ENCODE measurements at regions not wholly inside any gene's neighbourhood (a gene's known extent, or its start where the extent isn't known, plus 50 kb on each side); places are given as distances from the start of the nearest gene placed in this dataset.

- no peaks in the 10 kb centered on the region for H3K36me3 ChIP-seq (ENCODE audit: low read depth)
- DNase-seq, result no peak
- ATAC-seq, result no peak
- no peaks in the 10 kb centered on the region for H3K4me1 ChIP-seq (ENCODE audit: low read depth)
- H3K9me3 ChIP-seq, result no peaks in the 10 kb centered on the region
- no peak overlapping the region for H3K4me3 ChIP-seq
- TF ChIP-seq CTCF (IDR thresholded peaks at IDR 0.05), result no peak
- intact Hi-C loops (cut with DNase I, micrococcal nuclease), result no loop called here
These were observed 501.0 kb downstream of the EIPR1 start for GRCh38 chr2:2876331-2877221.

GRCh38 chr2:2875831-2876230, 501.8 kb downstream of the EIPR1 start:
- Histone ChIP-seq H3K36me3 (ENCODE audit: low read depth) (no peaks in the 10 kb centered on the region), H3K4me1 (ENCODE audit: low read depth) (no peaks in the 10 kb centered on the region), H3K9me3 (no peaks in the 10 kb centered on the region), H3K4me3 (no peak overlapping the region)
- ATAC-seq (no peak), DNase-seq (no peak)
- no peak for TF ChIP-seq CTCF (IDR thresholded peaks at IDR 0.05)
- intact Hi-C loops (cut with DNase I, micrococcal nuclease), result no loop called here

GRCh38 chr2:2875296-2875695, 502.3 kb downstream of the EIPR1 start:
- intact Hi-C loops (cut with DNase I, micrococcal nuclease), result no loop called here
- no peaks in the 10 kb centered on the region for H3K36me3 ChIP-seq (ENCODE audit: low read depth)
- no peaks in the 10 kb centered on the region for H3K9me3 ChIP-seq
- DNase-seq (no peak), ATAC-seq (no peak)
- H3K4me3 ChIP-seq, result no peak overlapping the region
- H3K4me1 ChIP-seq (ENCODE audit: low read depth), result no peaks in the 10 kb centered on the region
- TF ChIP-seq CTCF (IDR thresholded peaks at IDR 0.05), result no peak

GRCh38 chr2:2874805-2875204, 502.8 kb downstream of the EIPR1 start:
- DNase-seq (no peak), ATAC-seq (no peak)
- Histone ChIP-seq H3K4me3 (no peak overlapping the region), H3K9me3 (no peaks in the 10 kb centered on the region), H3K36me3 (ENCODE audit: low read depth) (no peaks in the 10 kb centered on the region), H3K4me1 (ENCODE audit: low read depth) (no peaks in the 10 kb centered on the region)
- intact Hi-C loops (cut with DNase I, micrococcal nuclease), result no loop called here
- TF ChIP-seq CTCF (IDR thresholded peaks at IDR 0.05), result no peak

GRCh38 chr2:2874341-2874740, 503.3 kb downstream of the EIPR1 start:
- TF ChIP-seq CTCF (IDR thresholded peaks at IDR 0.05), result no peak
- no peak overlapping the region for H3K4me3 ChIP-seq
- DNase-seq (no peak), ATAC-seq (no peak)
- H3K36me3 ChIP-seq (ENCODE audit: low read depth), result no peaks in the 10 kb centered on the region
- no peaks in the 10 kb centered on the region for H3K9me3 ChIP-seq
- H3K4me1 ChIP-seq (ENCODE audit: low read depth), result no peaks in the 10 kb centered on the region
- intact Hi-C loops (cut with DNase I, micrococcal nuclease), result no loop called here

All from mucosa of descending colon (tissue), 3 donors.